Liver (tissue), 8 donors: ENCODE measurements at regions not wholly inside any gene's neighbourhood (a gene's known extent, or its start where the extent isn't known, plus 50 kb on each side); places are given as distances from the start of the nearest gene placed in this dataset.

ENCODE experiments used
- DNase-seq: peaks from one replicate; pipeline ENCODE4 v3.0.0-alpha.2; 2017; ENCODE audit warnings: low spot score
- H3K27ac ChIP-seq, 2 donors: one replicate each; pipeline ENCODE4 v1.7.0; 2013; ENCODE audit warnings: inconsistent platforms in 2 of 2, low read length in 2 of 2, control low read depth in 1 of 2, low read depth in 1 of 2, mild to moderate bottlenecking in 1 of 2
- H3K27me3 ChIP-seq, 4 donors: one replicate each; pipeline versions ENCODE4 v1.6.1 to v1.7.0; 2013; ENCODE audit warnings: low read length in 3 of 4, inconsistent platforms in 1 of 4, mild to moderate bottlenecking in 1 of 4, moderate library complexity in 1 of 4; ENCODE audit not compliant: control insufficient read depth in 4 of 4, insufficient read depth in 4 of 4
- H3K36me3 ChIP-seq, 4 donors: one replicate each; pipeline versions ENCODE4 v1.6.1 to v1.7.0; 2013; ENCODE audit warnings: low read length in 3 of 4, mild to moderate bottlenecking in 3 of 4, low read depth in 1 of 4, moderate library complexity in 1 of 4; ENCODE audit not compliant: control insufficient read depth in 4 of 4, insufficient read depth in 3 of 4
- H3K4me1 ChIP-seq, 4 donors: one replicate each; pipeline versions ENCODE4 v1.6.1 to v1.7.0; 2013; ENCODE audit warnings: low read length in 3 of 4, mild to moderate bottlenecking in 3 of 4, moderate library complexity in 1 of 4; ENCODE audit not compliant: control insufficient read depth in 4 of 4, insufficient read depth in 4 of 4
- H3K4me3 ChIP-seq, 3 donors: one replicate each; pipeline versions ENCODE4 v1.6.1 to v1.7.0; 2013; ENCODE audit warnings: low read length in 3 of 3, control low read depth in 1 of 3, low read depth in 1 of 3, mild to moderate bottlenecking in 1 of 3
- H3K9ac ChIP-seq, 2 donors: one replicate each; pipeline ENCODE4 v1.7.0; 2013; ENCODE audit warnings: low read length in 2 of 2, mild to moderate bottlenecking in 2 of 2, moderate library complexity in 2 of 2, control low read depth in 1 of 2, low read depth in 1 of 2
- H3K9me3 ChIP-seq, 4 donors: one replicate each; pipeline versions ENCODE4 v1.6.1 to v1.7.0; 2013; ENCODE audit warnings: low read length in 3 of 4; ENCODE audit not compliant: control insufficient read depth in 4 of 4
- ATF3 ChIP-seq: IDR thresholded peaks from 2 replicates; pipeline ENCODE4 v1.6.1; 2016; ENCODE audit warnings: antibody characterized with exemption
- CTCF ChIP-seq: fragments of 150-350 bp; IDR thresholded peaks from 2 replicates; pipeline ENCODE4 v1.5.1; 2017; ENCODE audit warnings: improper control_type of control experiment, low read depth, low read length; ENCODE audit not compliant: missing input control
- EGR1 ChIP-seq, 2 donors: IDR thresholded peaks; 2 replicates each; pipeline ENCODE4 v1.6.1; 2016 to 2018; ENCODE audit warnings: antibody characterized with exemption in 2 of 2, low read depth in 2 of 2
- FOXA1 ChIP-seq: IDR thresholded peaks from 2 replicates; pipeline ENCODE4 v1.6.1; 2016; ENCODE audit warnings: antibody characterized with exemption
- FOXA2 ChIP-seq: IDR thresholded peaks from 2 replicates; pipeline ENCODE4 v1.6.1; 2016; ENCODE audit warnings: antibody characterized with exemption
- HNF4A ChIP-seq, 2 donors: conservative IDR thresholded peaks; 2 replicates each; pipeline ENCODE4 v1.6.1; 2016; ENCODE audit warnings: antibody characterized with exemption in 2 of 2, mild to moderate bottlenecking in 2 of 2
- HNF4G ChIP-seq: IDR thresholded peaks from 2 replicates; pipeline ENCODE4 v1.6.1; 2016; ENCODE audit warnings: antibody characterized with exemption
- JUND ChIP-seq, 2 donors: IDR thresholded peaks; 2 replicates each; pipeline ENCODE4 v1.6.1; 2016; ENCODE audit warnings: antibody characterized with exemption in 2 of 2
- NR2F2 ChIP-seq: IDR thresholded peaks from 2 replicates; pipeline ENCODE4 v1.6.1; 2016; ENCODE audit warnings: antibody characterized with exemption
- REST ChIP-seq: IDR thresholded peaks from 2 replicates; pipeline ENCODE4 v1.6.1; 2016; ENCODE audit warnings: antibody characterized with exemption, mild to moderate bottlenecking
- RXRA ChIP-seq, 2 donors: IDR thresholded peaks; 2 replicates each; pipeline ENCODE4 v1.6.1; 2017 to 2018; ENCODE audit warnings: antibody characterized with exemption in 2 of 2, mild to moderate bottlenecking in 1 of 2
- SP1 ChIP-seq: IDR thresholded peaks from 2 replicates; pipeline ENCODE4 v1.6.1; 2018; ENCODE audit warnings: antibody characterized with exemption, mild to moderate bottlenecking
- TAF1 ChIP-seq: conservative IDR thresholded peaks from 2 replicates; pipeline ENCODE4 v1.6.1; 2016; ENCODE audit warnings: antibody characterized with exemption, mild to moderate bottlenecking
- YY1 ChIP-seq: IDR thresholded peaks from 2 replicates; pipeline ENCODE4 v1.6.1; 2016; ENCODE audit warnings: antibody characterized with exemption, mild to moderate bottlenecking
- WGBS: extraction: QIAGEN DNeasy Blood & Tissue Kit; methylation state at CpG from one replicate; pipeline ENCODE4 v1.1.7; 2013; 5-methylcytosine and 5-hydroxymethylcytosine counted together
- TF ChIP-seq, protein P1 (sequence below): IDR thresholded peaks from 2 replicates; pipeline ENCODE4 v1.6.1; 2016; ENCODE audit warnings: antibody characterized with exemption
- TF ChIP-seq, protein P2 (sequence below): IDR thresholded peaks from 2 replicates; pipeline ENCODE4 v1.6.1; 2016; ENCODE audit warnings: antibody characterized with exemption
- donor health status: healthy.
- donor health status: healthy.
- donor health status: healthy.
- donor health status: healthy.
- donor health status: healthy.

- H3K4me3 ChIP-seq, result no peak overlapping the region
- H3K9me3 ChIP-seq, result no peaks in the 10 kb centered on the region
- 89% methylated on average over 1 of the region's 1 CpG for WGBS
- H3K9ac ChIP-seq, result no peak overlapping the region
- no peak for DNase-seq
- no peaks in the 10 kb centered on the region for H3K27me3 ChIP-seq
- peaks cover 0 to 3% (median 0%) of the 10 kb centered on the region in 4 donors for H3K36me3 ChIP-seq
- no peak for TF ChIP-seq JUND (IDR thresholded peaks at IDR 0.05)
- TF ChIP-seq, protein P1, sequence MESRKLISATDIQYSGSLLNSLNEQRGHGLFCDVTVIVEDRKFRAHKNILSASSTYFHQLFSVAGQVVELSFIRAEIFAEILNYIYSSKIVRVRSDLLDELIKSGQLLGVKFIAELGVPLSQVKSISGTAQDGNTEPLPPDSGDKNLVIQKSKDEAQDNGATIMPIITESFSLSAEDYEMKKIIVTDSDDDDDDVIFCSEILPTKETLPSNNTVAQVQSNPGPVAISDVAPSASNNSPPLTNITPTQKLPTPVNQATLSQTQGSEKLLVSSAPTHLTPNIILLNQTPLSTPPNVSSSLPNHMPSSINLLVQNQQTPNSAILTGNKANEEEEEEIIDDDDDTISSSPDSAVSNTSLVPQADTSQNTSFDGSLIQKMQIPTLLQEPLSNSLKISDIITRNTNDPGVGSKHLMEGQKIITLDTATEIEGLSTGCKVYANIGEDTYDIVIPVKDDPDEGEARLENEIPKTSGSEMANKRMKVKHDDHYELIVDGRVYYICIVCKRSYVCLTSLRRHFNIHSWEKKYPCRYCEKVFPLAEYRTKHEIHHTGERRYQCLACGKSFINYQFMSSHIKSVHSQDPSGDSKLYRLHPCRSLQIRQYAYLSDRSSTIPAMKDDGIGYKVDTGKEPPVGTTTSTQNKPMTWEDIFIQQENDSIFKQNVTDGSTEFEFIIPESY, result no peak
- no peak for TF ChIP-seq HNF4G
- TF ChIP-seq REST, result no peak
- no peak for TF ChIP-seq ATF3
- TF ChIP-seq RXRA (IDR thresholded peaks at IDR 0.05), result no peak
- no peak for TF ChIP-seq TAF1
- TF ChIP-seq EGR1 (IDR thresholded peaks at IDR 0.05; ENCODE audit: low read depth in 2 of 2), result no peak
- no peak for TF ChIP-seq FOXA2
- TF ChIP-seq NR2F2, result no peak
- no peak for TF ChIP-seq CTCF
- no peak for TF ChIP-seq HNF4A (conservative IDR thresholded peaks at IDR 0.05)
- TF ChIP-seq YY1, result no peak
- H3K27ac ChIP-seq, result no peak overlapping the region
- no peaks in the 10 kb centered on the region for H3K4me1 ChIP-seq
These were observed 230.9 kb downstream of the PIK3R1 start for GRCh38 chr5:68446487-68446894.

DNA sequence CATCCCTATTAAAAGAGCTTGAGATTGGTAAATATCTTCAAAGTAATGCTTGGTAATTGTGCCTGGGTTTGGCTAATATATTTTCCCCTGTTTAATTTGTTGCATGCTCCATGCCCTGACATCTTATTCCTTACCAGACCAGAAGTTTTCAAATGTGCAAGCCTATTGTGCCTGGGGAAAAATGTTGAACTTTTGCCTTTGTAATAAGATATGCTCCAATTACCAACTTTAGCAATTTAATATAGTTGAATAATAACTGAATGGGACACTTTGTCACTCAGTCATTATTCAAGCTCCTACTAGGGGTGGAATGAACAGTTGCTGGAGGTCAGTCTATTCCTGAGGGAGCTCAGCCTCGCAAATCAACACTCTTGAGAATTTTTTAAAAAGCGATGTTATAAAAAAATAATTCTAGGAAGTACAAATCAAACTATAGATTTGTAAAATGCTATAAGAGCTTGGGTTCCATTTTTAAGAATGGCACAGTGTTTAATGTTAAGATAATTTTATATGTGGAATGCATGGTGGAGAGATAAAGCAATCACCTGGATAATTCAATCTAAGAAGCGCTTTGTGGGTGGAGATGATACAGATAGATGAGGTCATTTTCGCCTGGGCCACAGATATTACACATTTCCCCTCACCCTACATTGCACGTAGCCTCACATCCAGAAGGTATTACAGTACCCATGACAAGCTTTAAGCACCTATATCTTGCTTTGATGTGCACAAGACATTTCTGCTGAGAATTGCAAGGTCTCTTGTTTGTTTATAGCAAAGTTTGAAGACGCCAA lies 231.8 kb downstream of the PIK3R1 start:
- H3K27me3 ChIP-seq, result no peaks in the 10 kb centered on the region
- peaks cover 0 to 3% (median 0%) of the 10 kb centered on the region in 4 donors for H3K36me3 ChIP-seq
- no peaks in the 10 kb centered on the region for H3K9me3 ChIP-seq
- no peak overlapping the region for H3K9ac ChIP-seq
- H3K27ac ChIP-seq, result no peak overlapping the region
- WGBS, result 96% methylated on average over 6 of the region's 6 CpGs
- H3K4me1 ChIP-seq, result no peaks in the 10 kb centered on the region
- no peak for DNase-seq
- H3K4me3 ChIP-seq, result no peak overlapping the region
- TF ChIP-seq, protein P2, sequence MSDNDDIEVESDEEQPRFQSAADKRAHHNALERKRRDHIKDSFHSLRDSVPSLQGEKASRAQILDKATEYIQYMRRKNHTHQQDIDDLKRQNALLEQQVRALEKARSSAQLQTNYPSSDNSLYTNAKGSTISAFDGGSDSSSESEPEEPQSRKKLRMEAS, result no peak
- TF ChIP-seq TAF1 (no peak), FOXA1 (no peak), CTCF (no peak), FOXA2 (no peak), HNF4A (conservative IDR thresholded peaks at IDR 0.05) (no peak), ATF3 (no peak), YY1 (no peak), SP1 (no peak), REST (no peak), HNF4G (no peak), NR2F2 (no peak), EGR1 (IDR thresholded peaks at IDR 0.05; ENCODE audit: low read depth in 2 of 2) (no peak)
